Osteocyte (in vitro differentiated cells): ENCODE measurements at regions not wholly inside any gene's neighbourhood (a gene's known extent, or its start where the extent isn't known, plus 50 kb on each side); places are given as distances from the start of the nearest gene placed in this dataset.
"Not testable (repeated sequence)": the region's sequence is repeated elsewhere in the genome, so short reads cannot be mapped to it uniquely, and the experiment has no call there.

Experiments
- DNase-seq: peaks from one replicate; pipeline ENCODE4 v3.0.0; 2021; ENCODE audit warnings: mixed read lengths; ENCODE audit not compliant: unreplicated experiment; ENCODE audit errors: extremely low spot score
- H3K27ac Mint-ChIP-seq: one replicate; pipeline ENCODE4 v1.8.0; 2021; ENCODE audit warnings: mild to moderate bottlenecking, mixed read lengths; ENCODE audit not compliant: unreplicated experiment
- H3K27me3 Mint-ChIP-seq: one replicate; pipeline ENCODE4 v1.8.0; 2021; ENCODE audit warnings: mixed read lengths; ENCODE audit not compliant: unreplicated experiment
- H3K36me3 Mint-ChIP-seq: one replicate; pipeline ENCODE4 v1.8.0; 2021; ENCODE audit warnings: mixed read lengths; ENCODE audit not compliant: unreplicated experiment
- H3K4me1 Mint-ChIP-seq: one replicate; pipeline ENCODE4 v1.8.0; 2021; ENCODE audit warnings: mixed read lengths; ENCODE audit not compliant: unreplicated experiment
- H3K4me3 Mint-ChIP-seq: one replicate; pipeline ENCODE4 v1.8.0; 2021; ENCODE audit warnings: mild to moderate bottlenecking, moderate library complexity, mixed read lengths; ENCODE audit not compliant: unreplicated experiment
- H3K9me3 Mint-ChIP-seq: one replicate; pipeline ENCODE4 v1.8.0; 2021; ENCODE audit warnings: mixed read lengths; ENCODE audit not compliant: unreplicated experiment
- TF ChIP-seq, protein P1 (sequence below): fragments of 200-600 bp; sonication (generic); IDR thresholded peaks from 2 replicates; pipeline ENCODE4 v1.5.0; 2021; ENCODE audit warnings: antibody characterized with exemption, mild to moderate bottlenecking, moderate library complexity

DNA sequence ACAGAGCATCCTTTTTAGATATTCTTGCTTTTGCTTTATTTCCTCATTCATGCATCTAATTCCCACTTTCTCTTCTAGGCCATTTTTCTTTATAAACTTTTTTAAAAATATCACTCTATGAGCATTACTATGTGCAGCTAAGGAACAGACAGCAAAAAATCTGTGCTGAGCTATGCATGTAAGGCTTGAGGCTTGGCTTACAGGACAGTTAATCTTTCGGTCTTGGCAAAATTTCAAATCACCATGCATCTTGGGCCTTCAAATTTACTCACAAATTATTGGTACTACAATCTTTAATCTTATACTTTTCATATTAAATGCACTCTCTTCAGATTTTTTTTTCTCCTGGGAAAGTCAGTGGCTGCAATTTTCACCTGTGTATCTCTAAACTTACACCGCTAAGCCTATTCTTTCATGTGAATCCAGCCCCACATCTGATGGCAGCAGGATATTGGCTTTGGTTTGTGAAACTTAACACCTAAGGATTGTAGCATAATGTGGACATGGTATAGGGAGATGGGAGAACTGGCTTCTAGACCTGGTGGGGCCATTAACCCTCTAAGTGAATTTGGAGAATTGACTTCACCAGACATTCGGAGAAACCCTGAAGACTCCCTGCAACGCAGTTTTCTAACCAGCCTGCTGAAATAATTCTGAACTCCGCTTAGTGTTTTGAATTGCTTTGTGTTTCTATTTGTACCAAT is 278.3 kb downstream of the SPRY1 start:
- DNase-seq: no peak
- Mint-ChIP-seq H3K36me3 (no peaks in the 10 kb centered on the region), H3K4me3 (no peak overlapping the region), H3K27ac (peak overlapping the region; percentile 87), H3K9me3 (no peaks in the 10 kb centered on the region), H3K4me1 (peaks cover 8% of the 10 kb centered on the region), H3K27me3 (no peaks in the 10 kb centered on the region)
- TF ChIP-seq, protein P1, sequence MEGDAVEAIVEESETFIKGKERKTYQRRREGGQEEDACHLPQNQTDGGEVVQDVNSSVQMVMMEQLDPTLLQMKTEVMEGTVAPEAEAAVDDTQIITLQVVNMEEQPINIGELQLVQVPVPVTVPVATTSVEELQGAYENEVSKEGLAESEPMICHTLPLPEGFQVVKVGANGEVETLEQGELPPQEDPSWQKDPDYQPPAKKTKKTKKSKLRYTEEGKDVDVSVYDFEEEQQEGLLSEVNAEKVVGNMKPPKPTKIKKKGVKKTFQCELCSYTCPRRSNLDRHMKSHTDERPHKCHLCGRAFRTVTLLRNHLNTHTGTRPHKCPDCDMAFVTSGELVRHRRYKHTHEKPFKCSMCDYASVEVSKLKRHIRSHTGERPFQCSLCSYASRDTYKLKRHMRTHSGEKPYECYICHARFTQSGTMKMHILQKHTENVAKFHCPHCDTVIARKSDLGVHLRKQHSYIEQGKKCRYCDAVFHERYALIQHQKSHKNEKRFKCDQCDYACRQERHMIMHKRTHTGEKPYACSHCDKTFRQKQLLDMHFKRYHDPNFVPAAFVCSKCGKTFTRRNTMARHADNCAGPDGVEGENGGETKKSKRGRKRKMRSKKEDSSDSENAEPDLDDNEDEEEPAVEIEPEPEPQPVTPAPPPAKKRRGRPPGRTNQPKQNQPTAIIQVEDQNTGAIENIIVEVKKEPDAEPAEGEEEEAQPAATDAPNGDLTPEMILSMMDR: no peak

DNA sequence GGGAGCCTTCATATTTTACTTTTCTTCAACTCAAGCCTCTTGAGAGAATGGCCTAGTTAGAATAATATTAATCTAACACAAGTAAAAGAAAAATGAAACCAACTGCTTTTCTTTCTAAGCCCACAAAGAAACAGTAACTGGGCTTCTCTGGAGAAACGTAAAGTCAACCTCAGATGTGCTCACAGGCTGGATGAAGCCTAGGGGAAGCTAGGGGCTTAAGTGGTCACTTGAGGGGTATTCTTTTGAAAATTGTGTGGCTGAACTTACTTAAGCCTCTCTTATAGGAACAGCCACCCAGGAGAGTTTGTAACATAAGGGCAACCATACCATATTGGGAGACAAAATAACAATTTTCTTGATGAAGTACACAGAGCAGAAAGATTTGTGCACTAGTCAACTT is 279.0 kb downstream of the SPRY1 start:
- Mint-ChIP-seq H3K9me3 (no peaks in the 10 kb centered on the region), H3K27me3 (no peaks in the 10 kb centered on the region), H3K4me3 (no peak overlapping the region), H3K4me1 (peaks cover 8% of the 10 kb centered on the region), H3K27ac (peak overlapping the region; percentile 87), H3K36me3 (no peaks in the 10 kb centered on the region)
- no peak for DNase-seq
- TF ChIP-seq, protein P1: no peak

DNA sequence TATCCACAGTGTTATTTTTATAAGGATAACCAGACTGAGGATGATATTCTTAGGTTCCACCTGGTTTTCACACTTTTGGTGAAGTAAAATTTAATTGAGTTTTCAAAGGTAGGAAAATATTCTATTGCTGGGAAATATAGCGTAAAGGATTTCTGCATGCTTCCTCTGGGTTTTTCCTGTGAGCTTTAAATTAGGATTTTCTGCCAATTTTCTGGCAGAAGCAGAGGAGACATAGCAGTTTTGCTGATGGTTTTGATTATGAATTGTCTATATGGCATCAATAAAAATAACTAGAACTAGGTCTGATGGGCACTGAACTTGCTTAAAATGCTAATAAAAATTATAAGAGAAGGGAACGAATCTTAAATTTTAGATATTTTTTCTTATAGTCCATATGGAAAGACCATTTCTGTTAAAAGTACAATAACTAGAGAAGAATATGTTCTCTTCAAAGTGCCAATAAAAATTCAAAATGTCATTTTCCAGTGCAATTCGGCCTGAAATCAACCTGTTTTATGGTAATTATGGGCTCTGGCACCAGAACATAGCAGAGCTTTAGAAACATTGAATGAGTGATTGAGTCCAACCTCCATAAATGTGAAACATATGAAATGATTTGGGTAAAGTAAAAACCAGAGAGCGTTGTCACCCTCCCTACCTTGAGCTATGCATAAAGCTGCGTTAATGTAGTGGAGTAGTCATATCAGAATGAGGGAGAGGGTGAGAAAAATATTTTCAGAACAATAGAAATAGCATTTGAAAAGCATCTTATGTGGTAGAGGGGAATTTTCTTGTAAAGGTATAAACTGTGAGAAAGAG is 279.7 kb downstream of the SPRY1 start:
- Mint-ChIP-seq H3K4me3 (no peak overlapping the region), H3K9me3 (no peaks in the 10 kb centered on the region), H3K27ac (no peak overlapping the region), H3K4me1 (peaks cover 8% of the 10 kb centered on the region), H3K27me3 (no peaks in the 10 kb centered on the region), H3K36me3 (no peaks in the 10 kb centered on the region)
- TF ChIP-seq, protein P1: no peak
- DNase-seq: no peak

DNA sequence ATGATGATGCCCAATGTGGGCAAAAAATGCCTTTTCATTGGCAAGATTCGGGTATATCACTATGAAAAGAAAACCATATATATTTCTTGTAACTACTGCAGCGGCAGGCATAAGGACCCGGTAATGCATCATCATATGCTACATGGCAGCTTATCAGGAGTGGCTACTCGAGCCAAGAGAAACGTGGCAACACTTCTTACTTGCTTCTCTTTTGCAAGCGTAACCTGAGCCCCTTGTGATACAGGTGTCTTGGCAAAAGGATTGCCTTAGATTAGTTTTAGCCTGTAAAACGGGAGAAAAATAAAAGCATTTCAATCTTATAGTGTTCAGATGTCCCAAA is 280.3 kb downstream of the SPRY1 start:
- Mint-ChIP-seq H3K4me3 (no peak overlapping the region), H3K36me3 (no peaks in the 10 kb centered on the region), H3K4me1 (peaks cover 8% of the 10 kb centered on the region), H3K27me3 (no peaks in the 10 kb centered on the region), H3K9me3 (no peaks in the 10 kb centered on the region), H3K27ac (no peak overlapping the region)
- TF ChIP-seq, protein P1: no peak
- DNase-seq: no peak

DNA sequence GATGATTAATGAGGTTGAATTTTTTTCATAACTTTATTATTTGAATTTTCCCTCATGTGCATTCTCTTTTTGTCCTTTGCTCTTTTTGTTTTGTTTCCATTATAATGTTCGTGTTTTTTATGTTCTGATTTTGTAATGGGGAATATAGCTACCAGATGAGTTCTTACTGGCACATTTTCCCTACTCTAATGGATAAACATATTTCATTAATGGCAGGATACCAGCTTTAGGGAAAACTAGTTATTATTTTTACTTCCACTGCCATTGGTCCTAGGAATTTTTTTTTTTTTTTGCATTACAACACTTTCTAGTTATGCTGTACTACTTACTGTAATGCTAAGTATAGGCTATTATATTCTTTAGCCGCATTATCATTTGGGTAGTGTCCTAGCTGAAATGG is 286.3 kb downstream of the SPRY1 start:
- no peak overlapping the region for H3K27ac Mint-ChIP-seq
- TF ChIP-seq, protein P1: no peak
- H3K4me1 Mint-ChIP-seq: no peaks in the 10 kb centered on the region
- no peak overlapping the region for H3K4me3 Mint-ChIP-seq
- H3K36me3 Mint-ChIP-seq: no peaks in the 10 kb centered on the region
- H3K27me3 Mint-ChIP-seq: no peaks in the 10 kb centered on the region
- DNase-seq: no peak
- H3K9me3 Mint-ChIP-seq: no peaks in the 10 kb centered on the region

DNA sequence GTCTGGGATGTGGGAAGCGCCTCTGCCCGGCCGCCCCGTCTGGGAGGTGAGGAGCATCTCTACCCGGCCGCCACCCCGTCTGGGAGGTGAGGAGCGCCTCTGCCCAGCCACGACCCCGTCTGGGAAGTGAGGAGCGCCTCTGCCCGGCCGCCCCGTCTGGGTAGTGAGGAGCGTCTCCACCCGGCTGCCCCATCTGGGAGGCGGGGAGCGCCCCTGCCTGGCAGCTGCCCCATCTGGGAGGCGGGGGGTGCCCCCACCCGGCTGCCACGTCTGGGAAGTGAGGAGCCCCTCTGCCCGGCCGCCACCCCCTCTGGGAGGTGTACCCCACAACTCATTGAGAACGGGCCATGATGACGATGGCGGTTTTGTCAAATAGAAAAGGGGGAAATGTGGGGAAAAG is 288.3 kb downstream of the SPRY1 start:
- not testable (repeated sequence) for H3K36me3 Mint-ChIP-seq, H3K4me1 Mint-ChIP-seq, H3K27ac Mint-ChIP-seq, H3K4me3 Mint-ChIP-seq, H3K27me3 Mint-ChIP-seq, DNase-seq, H3K9me3 Mint-ChIP-seq

DNA sequence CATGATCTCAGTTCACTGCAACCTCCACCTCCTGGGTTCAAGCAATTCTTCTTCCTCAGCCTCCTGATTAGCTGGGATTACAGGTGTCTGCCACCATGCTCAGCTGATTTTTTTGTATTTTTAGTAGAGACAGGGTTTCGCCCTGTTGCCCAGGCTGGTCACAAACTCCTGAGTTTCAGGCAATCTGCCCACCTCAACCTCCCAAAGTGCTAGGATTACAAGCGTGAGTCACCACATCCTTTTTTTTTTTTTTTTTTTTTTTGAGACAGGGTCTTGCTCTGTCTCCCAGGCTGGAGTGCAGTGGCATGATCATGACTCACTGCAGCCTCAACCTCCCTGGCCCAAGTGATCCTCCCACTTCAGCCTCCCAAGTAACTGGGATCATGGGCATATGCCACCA is 298.9 kb downstream of the SPRY1 start:
- peaks cover 11% of the 10 kb centered on the region for H3K4me1 Mint-ChIP-seq

More for the DNA sequence above, 298.9 kb downstream of the SPRY1 start:
- not testable (repeated sequence) for H3K27me3 Mint-ChIP-seq, H3K27ac Mint-ChIP-seq, DNase-seq, H3K36me3 Mint-ChIP-seq, H3K4me3 Mint-ChIP-seq, H3K9me3 Mint-ChIP-seq
